GM18868 (cell line): ENCODE measurements at regions not wholly inside any gene's neighbourhood (a gene's known extent, or its start where the extent isn't known, plus 50 kb on each side); places are given as distances from the start of the nearest gene placed in this dataset.

ENCODE experiments used
- ATAC-seq: cut with Tn5 transposase; IDR thresholded peaks from one replicate; pipeline ENCODE4 v1.9.1; 2021; ENCODE audit warnings: mild to moderate bottlenecking, moderate library complexity; ENCODE audit not compliant: unreplicated experiment

DNA sequence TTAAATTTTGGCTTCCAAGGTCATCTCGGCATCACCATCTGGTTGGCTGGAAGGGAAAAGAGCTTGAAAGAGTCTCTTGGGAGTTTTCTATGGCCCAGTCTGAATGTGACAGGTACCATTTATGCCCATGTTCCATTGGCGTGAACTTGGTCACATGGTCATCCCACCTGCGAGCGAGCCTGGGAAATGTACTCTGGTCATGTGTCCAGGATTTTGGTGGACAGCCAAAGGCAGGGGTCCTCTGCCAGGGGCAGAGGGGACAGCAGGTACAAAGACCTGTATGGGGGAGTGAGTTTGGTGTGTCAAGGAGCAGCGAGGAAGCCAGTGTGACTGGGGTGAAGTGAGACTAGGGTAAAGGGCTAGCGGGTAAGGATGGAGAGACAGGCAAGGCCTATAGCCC lies 112.6 kb downstream of the CDC5L start:
- no peak for ATAC-seq

DNA sequence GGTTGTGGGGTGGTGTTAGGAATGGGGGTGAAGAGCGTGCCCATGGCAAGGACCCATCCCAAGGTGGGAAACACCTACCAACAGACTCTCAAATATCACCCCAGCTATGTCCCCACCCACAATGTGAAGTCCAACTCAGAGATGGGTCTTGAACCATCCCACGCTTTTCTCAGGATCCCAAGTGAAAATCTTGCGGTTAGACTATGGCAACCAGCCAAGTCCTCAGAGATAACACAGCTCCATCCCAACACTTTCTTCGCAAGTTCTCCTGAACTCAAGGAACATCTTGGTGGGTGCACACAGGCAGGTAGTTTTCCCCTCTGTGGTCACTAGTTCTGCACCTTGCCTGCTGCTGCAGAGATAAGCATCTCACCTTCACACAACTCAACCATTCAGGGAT lies 116.0 kb downstream of the CDC5L start:
- no peak for ATAC-seq

DNA sequence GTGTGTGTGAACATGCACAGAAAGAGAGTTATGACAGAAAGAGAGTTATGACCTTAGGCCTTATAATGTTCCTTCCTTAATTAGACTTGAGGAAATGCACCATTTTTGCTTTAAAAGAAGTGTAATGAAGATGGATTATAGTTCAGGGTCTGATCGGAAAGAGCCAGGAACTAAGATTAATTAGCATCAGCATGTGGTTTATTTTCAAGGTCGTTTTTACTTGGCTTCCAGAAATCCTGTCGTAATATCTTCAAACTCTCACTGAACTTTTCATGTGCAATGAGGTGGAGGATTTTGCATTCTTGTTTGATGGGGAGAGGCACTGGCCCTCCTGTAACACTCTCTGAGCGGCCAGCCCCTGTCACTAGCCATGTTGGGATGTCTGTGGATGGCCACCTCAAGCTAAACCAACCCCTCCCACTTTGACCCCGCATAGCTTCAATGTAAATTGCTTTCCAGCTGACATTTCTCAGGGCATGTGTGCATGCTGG lies 116.8 kb downstream of the CDC5L start:
- no peak for ATAC-seq

DNA sequence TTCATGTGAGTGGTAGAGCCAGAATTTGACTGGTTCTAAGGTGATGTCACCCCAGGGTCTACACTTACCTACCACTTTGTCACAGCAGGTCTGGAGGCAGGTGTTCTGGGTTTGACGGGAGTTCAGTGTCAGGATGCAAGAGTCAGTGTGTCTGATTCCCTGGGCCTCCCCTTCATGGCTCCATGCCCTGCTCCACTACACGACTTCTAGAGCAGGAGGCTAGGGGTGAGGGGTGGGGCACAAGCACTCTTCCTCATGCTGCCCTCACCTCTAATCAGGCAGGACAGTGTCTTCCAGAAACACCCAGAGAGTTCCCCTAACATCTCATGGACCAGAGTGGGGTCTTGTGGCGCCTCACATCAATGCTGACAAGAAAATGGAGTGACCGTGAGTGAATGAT lies 118.2 kb downstream of the CDC5L start:
- no peak for ATAC-seq

DNA sequence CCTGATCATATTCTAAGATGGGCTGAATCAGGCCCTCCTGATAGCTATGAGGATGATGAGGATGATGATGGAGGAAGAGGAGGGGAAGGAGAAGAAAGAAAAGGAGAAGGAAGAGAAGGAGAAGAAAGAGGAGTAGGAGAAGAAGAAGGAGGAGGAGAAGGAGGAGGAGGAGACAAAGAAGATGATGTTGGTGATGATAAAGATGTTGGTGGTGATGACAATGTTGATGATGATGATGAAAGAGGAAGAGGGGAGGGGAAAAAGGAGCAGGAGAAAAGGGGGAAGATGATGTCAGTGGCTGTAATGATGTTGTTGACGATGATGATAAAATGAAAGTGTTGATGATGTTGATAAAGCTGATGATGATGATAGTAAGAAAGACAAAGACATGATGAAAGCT lies 119.5 kb downstream of the CDC5L start:
- ATAC-seq: no peak

DNA sequence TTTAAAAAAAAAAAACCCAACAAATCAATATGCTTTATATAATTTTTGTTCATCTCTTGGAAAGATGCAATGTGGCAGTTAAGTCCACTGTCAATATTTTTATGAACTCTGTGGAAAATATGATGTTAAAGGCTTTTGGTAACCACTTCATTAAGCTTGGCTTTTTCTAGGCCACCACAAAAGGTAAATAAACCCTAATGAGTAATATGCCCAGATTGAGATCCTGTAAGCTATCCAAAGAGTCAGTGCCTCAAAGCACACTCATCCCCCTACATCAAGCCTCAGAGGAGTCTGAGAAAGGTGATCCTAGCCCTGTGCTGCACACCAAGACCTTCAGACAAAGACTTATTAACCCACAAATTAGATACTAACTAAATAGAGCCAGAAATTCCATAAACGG lies 121.1 kb downstream of the CDC5L start:
- no peak for ATAC-seq

DNA sequence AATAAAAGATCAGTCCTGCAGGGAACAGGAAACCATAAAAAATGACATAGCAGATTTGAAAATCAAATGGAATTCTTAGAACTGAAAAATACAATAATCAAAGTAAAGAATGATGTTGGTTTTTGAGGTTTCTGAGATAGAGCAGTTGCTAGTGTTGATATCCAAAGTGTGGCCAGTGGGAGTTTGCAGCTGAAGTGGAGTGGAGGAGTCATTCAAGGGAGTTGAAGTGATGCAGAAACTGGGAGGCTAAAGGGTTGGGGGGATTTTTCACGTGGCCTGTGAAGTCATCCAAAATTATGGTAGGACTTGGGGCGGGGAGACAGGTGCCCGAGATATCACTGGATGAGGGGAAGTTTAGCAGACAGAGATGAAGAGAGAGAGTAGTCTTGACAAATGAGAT lies 123.6 kb downstream of the CDC5L start:
- ATAC-seq: no peak

DNA sequence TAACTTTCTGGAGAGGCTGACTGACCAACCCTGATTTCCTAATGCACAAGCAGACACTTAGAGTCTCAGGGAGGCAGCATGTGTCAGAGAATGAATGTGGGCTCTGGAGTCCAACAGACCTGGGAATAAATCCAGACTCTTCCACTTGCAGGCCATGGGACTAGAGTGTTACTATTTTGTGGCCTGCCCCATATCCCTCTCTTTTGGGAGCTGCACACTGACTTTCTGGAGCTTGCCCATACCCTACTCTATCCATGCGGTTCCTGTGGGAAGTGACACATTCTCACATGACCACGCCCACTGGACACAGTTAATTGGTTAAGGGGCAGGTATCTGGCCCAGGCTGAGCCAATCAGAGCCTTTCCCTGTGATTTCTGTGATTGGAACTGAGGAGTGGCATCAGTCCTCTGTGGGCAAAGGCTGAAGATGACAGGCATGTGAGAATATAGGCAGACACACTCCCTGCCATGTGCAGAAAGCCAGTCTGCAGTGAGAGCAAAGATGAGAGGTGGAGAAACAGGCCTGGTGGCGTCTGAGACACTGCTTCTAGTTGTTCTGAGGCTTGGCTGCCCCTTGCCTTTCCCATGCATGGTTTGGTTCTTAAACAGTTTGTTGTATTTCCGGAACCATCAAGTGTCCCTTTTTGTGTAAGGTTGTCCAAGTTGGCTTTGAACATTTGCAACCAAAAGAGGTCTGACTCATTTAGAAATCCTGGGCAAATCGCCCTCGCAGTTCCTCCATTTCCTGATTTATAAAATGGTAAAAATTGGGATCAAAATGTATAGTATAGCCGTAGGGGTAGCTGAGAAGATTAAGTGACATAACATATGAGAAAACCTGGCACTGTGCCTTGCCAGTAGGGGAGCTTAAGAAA lies 125.6 kb downstream of the CDC5L start:
- ATAC-seq: no peak

DNA sequence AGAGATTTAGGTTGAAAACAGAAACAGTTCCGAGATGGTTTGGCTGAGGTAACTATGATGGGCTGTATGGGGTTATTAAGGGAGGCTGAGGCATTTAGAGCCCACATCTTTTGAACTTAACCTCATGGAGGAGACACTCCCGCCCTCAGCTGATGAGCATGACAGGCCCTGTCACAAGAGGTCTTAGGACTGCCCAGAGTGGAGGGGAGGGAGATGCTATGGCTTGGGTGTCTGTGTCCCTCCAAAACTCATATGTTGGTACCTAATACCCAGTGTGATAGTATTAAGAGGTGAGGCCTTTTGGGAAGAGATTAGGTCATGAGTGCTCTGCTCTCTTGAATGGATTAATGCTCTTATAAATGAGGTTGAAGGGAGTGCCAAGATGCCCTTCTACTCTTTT lies 126.6 kb downstream of the CDC5L start:
- ATAC-seq: no peak

DNA sequence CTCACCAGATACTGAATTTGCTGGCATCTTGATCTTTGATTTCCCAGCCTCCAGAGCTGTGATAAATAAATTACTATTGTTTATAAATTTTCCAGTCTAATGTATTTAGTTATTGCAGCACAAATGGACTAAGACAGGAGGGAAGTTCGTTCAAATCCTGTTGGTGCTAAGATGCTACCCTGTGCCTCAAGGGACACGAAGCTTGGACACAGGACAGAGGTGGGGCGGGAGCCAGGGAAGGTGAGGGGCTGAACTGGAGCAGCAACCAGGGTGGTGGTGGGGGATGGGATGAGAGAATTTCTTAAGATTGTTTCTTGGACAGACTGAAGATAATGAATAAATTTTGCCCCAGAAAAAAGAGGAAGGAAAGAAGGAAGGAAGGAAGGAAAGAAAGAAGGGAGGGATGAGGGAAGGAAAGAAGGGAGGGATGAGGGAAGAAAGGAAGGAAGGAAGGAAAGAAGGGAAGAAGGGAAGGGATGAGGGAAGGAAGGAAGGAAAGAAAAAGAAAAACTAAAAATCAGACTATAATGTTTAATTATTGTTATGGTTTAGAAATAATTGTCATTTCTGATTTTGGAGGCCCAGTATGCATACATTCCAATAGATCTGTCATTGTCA lies 127.2 kb downstream of the CDC5L start:
- no peak for ATAC-seq

DNA sequence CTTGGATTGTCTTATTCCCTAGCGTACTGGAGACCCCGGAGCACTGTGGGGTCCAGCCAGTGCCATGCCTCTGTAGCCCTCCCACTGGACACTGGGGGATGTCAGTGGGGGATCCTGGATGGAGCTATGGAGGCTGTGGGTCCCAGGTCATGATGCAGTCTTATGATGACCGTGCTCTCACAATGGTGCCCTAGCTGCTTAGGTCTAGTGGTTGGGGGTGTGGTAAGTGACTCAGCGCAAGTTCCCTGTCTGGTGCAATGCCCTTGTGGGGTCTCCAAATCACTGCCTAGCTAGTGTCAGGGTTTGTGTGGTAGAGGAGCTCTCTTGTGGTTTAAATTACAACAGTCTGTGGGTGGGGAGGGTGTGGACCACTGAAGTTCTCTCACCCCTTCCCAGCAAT lies 135.4 kb downstream of the CDC5L start:
- no peak for ATAC-seq

DNA sequence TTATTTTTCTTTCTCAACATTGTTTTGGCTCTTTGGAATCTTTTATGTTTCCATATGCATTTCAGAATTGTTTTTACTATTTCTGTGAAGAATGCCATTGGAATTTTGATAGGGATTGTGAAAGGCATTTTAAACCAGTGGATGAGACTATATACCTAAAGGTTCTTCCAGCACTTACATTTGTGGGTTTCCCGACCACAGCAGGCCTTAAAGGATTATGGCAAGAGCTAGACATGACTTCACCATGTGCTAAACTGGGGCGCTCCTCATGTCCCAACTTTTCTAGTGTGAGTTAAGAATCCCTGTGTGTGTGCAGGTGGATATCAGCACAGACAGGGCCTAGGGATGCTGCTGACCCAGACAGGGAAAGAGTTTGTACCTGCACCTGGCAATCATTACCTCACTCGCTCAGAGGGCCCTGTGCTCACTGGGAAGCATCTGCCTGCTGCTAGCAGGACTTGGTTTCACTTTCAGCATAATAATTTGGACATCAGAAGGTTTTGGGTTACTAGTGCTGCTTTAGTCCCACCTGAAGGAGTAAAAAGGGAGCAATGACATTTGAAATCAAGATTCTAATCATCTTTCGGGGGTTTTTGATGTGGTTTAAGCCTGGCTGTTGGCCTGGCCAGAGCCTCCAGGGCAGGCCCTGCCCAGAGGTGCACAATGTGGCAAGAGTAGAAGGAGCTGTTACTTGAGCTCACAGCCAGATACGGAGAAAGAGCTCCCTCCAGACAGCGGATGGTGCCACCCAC lies 137.1 kb downstream of the CDC5L start:
- ATAC-seq: no peak

DNA sequence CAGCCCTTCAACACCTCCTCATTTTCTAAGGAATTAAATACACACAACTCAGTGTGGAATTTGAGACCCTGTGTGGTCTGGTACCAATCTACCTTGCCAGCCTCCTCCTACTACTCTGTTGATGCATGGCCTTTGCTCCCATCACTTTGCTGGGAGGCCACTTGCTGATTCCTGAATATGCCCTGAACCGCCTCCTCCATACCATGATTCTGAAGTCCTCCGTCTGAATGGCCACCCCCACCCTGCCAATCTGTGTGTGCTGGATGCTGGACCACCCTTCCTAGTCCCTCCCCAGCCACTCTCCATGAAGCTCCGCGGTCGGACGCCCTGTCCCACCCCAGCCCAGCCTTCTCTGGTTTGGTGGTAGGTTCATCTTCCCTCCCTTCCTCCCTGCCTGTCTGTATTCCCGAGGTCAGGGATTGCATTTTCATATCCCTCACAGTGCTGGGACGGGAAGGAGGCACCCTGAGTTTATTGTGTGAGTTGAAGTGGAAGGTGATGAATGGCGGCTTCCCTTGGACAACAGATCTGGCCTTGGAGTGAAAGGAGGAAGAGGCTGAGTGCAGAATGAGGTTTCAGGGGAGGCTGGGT lies 138.3 kb downstream of the CDC5L start:
- ATAC-seq: no peak

DNA sequence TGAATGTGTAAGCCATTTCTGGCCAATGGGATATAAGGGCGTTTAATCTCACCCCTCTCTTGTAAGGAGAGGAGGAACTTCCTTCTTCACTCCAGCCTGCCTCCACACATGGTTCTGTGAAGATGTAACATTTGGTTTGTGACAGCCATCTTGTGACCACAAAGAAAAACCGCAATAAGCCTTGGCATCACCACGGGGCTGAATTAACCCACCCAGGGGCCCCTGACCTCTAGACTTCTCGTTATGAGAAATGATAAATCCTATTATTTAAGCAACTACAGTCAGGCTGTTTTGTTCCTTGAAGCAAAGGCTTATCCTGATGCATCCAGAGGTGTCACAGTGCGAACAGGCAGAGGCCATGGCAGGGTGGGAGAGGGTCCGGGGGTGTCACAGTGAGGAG lies 139.7 kb downstream of the CDC5L start:
- no peak for ATAC-seq

DNA sequence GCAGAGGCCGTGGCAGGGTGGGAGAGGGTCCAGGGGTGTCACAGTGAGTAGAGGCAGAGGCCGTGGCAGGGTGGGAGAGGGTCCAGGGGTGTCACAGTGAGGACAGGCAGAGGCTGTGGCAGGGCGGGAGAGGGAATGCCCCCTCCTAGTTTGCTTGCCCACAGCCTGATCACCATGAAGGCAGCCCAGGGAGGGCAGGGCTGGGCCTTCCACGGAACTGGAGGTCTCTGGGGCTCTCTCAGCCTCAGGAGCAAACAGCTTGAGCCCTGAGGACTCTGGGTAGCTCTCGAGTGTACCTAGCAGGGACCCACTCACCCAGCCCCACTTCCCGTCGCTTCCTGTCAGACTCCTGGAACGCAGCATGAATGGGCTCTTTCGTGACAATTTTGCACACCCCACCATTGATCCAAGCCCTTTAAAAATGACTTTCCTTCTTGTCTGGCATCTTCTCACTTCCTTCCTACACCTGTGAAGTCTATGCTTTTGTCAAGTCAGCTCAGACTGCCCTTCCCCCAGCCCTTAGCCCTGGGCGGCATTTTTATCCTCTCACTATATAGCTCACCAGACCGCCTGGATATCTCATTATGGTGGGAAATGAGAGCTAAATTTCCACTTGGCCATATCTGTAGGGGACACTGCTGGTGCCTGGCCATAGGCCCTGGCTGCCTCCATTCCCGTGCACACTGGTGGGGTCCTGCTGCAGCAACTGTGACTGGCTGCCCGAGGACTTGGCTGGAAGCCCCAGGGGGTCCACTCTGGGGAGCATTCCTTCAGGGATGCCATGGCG lies 140.3 kb downstream of the CDC5L start:
- ATAC-seq: no peak

DNA sequence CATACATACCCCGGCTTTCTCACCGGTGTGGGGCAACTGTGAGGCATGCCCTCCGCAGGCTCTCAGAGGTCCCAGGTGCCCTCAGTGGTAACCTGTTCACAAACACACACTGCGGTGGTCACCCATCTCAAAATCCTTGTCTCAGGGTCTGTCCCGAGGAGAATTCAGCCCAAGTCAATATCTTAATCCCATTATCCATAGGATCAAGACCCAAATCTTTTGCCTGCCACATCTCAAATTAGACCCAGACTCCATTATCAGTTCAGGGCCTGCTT lies 140.8 kb downstream of the CDC5L start:
- no peak for ATAC-seq

DNA sequence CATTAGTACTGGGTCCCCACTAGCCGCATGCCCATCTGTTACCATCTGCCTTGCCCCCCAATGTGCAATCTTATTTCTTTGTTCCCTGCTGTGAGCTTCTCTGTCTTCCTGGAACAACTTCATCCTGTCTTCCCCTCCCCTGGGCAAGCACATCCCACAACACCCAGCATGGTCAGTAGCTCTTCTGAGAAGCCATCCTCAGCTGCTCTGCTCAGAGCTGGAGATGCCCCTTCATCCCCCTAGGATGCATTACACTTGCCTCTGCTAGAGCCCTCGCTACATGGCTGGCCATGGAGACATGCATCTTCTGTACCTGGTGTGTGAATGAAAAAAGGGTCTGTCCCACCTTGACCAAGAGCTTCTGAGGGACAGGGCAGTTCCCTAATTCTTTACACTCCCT lies 141.2 kb downstream of the CDC5L start:
- ATAC-seq: no peak

DNA sequence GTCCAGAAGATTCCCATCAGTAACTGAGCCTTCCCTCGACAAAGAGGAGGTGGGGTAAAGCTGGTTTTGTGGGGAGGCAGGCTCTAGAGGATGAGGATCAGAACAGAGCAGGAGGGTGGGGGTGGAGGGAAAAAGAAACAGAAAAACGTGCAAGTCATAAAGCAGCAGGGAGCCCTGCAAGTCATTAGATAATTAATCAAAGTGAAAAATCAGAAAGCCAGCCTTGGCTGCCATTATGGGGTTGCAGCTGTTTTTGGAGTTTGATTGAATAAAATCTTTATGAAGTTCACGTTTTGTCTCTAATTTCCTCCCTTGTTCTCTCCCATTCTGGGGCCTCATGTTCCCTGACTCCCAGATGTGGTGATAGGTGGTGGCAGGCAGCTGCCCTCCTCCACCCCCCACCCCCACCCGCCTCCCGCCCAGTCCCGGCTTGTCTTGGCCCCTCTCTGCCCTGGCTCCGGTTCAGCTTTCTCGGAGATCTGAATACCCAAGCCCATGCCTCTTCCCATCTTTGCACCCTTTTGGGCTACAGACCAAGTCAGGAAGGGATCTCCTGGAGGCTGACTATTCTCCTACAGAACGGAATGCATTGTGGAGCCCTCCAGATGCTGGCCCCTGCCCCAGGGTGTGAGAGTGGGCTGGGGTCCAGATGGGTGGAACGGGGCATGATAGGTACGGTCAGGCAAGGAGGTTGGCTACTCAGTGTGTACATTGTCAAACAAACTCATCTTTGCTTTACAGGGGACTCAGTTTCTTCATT lies 141.8 kb downstream of the CDC5L start:
- no peak for ATAC-seq

DNA sequence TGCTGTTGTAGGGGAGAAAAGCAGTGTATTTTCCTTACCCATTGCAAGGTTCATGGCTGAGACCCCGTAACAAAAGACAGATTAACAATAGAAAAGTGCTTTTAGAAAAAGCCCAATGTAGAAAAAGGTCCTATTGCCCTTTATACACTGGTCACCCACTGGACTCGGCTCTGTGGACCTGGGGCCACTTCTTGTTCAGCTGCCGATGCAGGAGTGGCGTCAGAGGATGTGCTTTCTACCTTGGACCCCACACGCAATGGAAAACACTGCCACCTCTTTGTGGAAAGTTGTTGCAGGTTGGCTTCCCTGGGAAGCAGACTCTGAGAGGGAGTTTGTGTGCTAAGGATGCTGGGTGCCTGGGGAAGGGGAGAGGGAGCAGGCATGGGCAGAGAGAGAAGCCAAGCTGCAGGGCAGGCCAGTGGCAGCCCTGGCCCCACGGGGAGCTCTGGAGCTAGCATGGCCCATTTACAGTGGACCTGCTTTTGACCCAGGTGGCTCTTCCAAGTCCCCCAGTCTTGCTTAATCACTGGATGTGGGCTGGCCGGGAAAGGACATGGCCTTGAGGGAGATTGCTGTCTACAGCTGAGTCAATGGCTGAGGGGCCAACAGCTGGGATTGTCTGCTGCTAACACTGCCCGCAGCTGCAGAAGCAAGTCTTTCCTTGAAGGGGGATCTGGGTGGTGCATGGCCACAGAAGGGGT lies 142.9 kb downstream of the CDC5L start:
- ATAC-seq: no peak

DNA sequence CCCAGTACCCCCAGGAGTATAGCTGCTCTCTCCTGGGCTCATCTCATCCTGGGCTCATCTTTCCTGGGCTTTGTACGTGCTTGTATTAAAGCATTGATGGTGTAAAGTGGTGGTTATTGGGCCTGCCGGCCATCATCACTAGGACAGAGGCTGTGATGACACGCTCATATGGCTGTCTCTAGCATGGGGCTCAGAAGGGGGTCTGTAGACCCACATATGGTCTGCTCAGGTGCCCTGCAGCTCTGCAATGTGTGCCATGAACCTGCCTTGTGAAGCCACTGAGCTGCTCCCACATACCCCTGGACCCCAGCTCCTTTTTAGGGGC lies 143.4 kb downstream of the CDC5L start:
- ATAC-seq: no peak
